Liver (tissue), 8 donors: ENCODE measurements at regions not wholly inside any gene's neighbourhood (a gene's known extent, or its start where the extent isn't known, plus 50 kb on each side); places are given as distances from the start of the nearest gene placed in this dataset.

ENCODE experiments used
- DNase-seq: peaks from one replicate; pipeline ENCODE4 v3.0.0-alpha.2; 2017; ENCODE audit warnings: low spot score
- H3K27ac ChIP-seq, 2 donors: one replicate each; pipeline ENCODE4 v1.7.0; 2013; ENCODE audit warnings: inconsistent platforms in 2 of 2, low read length in 2 of 2, control low read depth in 1 of 2, low read depth in 1 of 2, mild to moderate bottlenecking in 1 of 2
- H3K27me3 ChIP-seq, 4 donors: one replicate each; pipeline versions ENCODE4 v1.6.1 to v1.7.0; 2013; ENCODE audit warnings: low read length in 3 of 4, inconsistent platforms in 1 of 4, mild to moderate bottlenecking in 1 of 4, moderate library complexity in 1 of 4; ENCODE audit not compliant: control insufficient read depth in 4 of 4, insufficient read depth in 4 of 4
- H3K36me3 ChIP-seq, 4 donors: one replicate each; pipeline versions ENCODE4 v1.6.1 to v1.7.0; 2013; ENCODE audit warnings: low read length in 3 of 4, mild to moderate bottlenecking in 3 of 4, low read depth in 1 of 4, moderate library complexity in 1 of 4; ENCODE audit not compliant: control insufficient read depth in 4 of 4, insufficient read depth in 3 of 4
- H3K4me1 ChIP-seq, 4 donors: one replicate each; pipeline versions ENCODE4 v1.6.1 to v1.7.0; 2013; ENCODE audit warnings: low read length in 3 of 4, mild to moderate bottlenecking in 3 of 4, moderate library complexity in 1 of 4; ENCODE audit not compliant: control insufficient read depth in 4 of 4, insufficient read depth in 4 of 4
- H3K4me3 ChIP-seq, 3 donors: one replicate each; pipeline versions ENCODE4 v1.6.1 to v1.7.0; 2013; ENCODE audit warnings: low read length in 3 of 3, control low read depth in 1 of 3, low read depth in 1 of 3, mild to moderate bottlenecking in 1 of 3
- H3K9ac ChIP-seq, 2 donors: one replicate each; pipeline ENCODE4 v1.7.0; 2013; ENCODE audit warnings: low read length in 2 of 2, mild to moderate bottlenecking in 2 of 2, moderate library complexity in 2 of 2, control low read depth in 1 of 2, low read depth in 1 of 2
- H3K9me3 ChIP-seq, 4 donors: one replicate each; pipeline versions ENCODE4 v1.6.1 to v1.7.0; 2013; ENCODE audit warnings: low read length in 3 of 4; ENCODE audit not compliant: control insufficient read depth in 4 of 4
- CTCF ChIP-seq: fragments of 150-350 bp; IDR thresholded peaks from 2 replicates; pipeline ENCODE4 v1.5.1; 2017; ENCODE audit warnings: improper control_type of control experiment, low read depth, low read length; ENCODE audit not compliant: missing input control
- EGR1 ChIP-seq, 2 donors: IDR thresholded peaks; 2 replicates each; pipeline ENCODE4 v1.6.1; 2016 to 2018; ENCODE audit warnings: antibody characterized with exemption in 2 of 2, low read depth in 2 of 2
- FOXA1 ChIP-seq: IDR thresholded peaks from 2 replicates; pipeline ENCODE4 v1.6.1; 2016; ENCODE audit warnings: antibody characterized with exemption
- FOXA2 ChIP-seq: IDR thresholded peaks from 2 replicates; pipeline ENCODE4 v1.6.1; 2016; ENCODE audit warnings: antibody characterized with exemption
- GABPA ChIP-seq, 2 donors: IDR thresholded peaks in 1 of 2; conservative IDR thresholded peaks in 1 of 2; 2 replicates each; pipeline ENCODE4 v1.6.1; 2016; ENCODE audit warnings: antibody characterized with exemption in 2 of 2, mild to moderate bottlenecking in 1 of 2, moderate library complexity in 1 of 2
- HNF4A ChIP-seq, 2 donors: conservative IDR thresholded peaks; 2 replicates each; pipeline ENCODE4 v1.6.1; 2016; ENCODE audit warnings: antibody characterized with exemption in 2 of 2, mild to moderate bottlenecking in 2 of 2
- HNF4G ChIP-seq: IDR thresholded peaks from 2 replicates; pipeline ENCODE4 v1.6.1; 2016; ENCODE audit warnings: antibody characterized with exemption
- JUND ChIP-seq, 2 donors: IDR thresholded peaks; 2 replicates each; pipeline ENCODE4 v1.6.1; 2016; ENCODE audit warnings: antibody characterized with exemption in 2 of 2
- REST ChIP-seq: IDR thresholded peaks from 2 replicates; pipeline ENCODE4 v1.6.1; 2016; ENCODE audit warnings: antibody characterized with exemption, mild to moderate bottlenecking
- RXRA ChIP-seq, 2 donors: IDR thresholded peaks; 2 replicates each; pipeline ENCODE4 v1.6.1; 2017 to 2018; ENCODE audit warnings: antibody characterized with exemption in 2 of 2, mild to moderate bottlenecking in 1 of 2
- SP1 ChIP-seq: IDR thresholded peaks from 2 replicates; pipeline ENCODE4 v1.6.1; 2018; ENCODE audit warnings: antibody characterized with exemption, mild to moderate bottlenecking
- TAF1 ChIP-seq: conservative IDR thresholded peaks from 2 replicates; pipeline ENCODE4 v1.6.1; 2016; ENCODE audit warnings: antibody characterized with exemption, mild to moderate bottlenecking
- YY1 ChIP-seq: IDR thresholded peaks from 2 replicates; pipeline ENCODE4 v1.6.1; 2016; ENCODE audit warnings: antibody characterized with exemption, mild to moderate bottlenecking
- WGBS: extraction: QIAGEN DNeasy Blood & Tissue Kit; methylation state at CpG from one replicate; pipeline ENCODE4 v1.1.7; 2013; 5-methylcytosine and 5-hydroxymethylcytosine counted together
- TF ChIP-seq, protein P1 (sequence below): IDR thresholded peaks from 2 replicates; pipeline ENCODE4 v1.6.1; 2016; ENCODE audit warnings: antibody characterized with exemption
- TF ChIP-seq, protein P2 (sequence below): IDR thresholded peaks from 2 replicates; pipeline ENCODE4 v1.6.1; 2016; ENCODE audit warnings: antibody characterized with exemption
- TF ChIP-seq, protein P3 (sequence below): IDR thresholded peaks from 2 replicates; pipeline ENCODE4 v1.6.1; 2016; ENCODE audit warnings: antibody characterized with exemption
- donor health status: healthy.
- donor health status: healthy.
- donor health status: healthy.
- donor health status: healthy.
- donor health status: healthy.

DNA sequence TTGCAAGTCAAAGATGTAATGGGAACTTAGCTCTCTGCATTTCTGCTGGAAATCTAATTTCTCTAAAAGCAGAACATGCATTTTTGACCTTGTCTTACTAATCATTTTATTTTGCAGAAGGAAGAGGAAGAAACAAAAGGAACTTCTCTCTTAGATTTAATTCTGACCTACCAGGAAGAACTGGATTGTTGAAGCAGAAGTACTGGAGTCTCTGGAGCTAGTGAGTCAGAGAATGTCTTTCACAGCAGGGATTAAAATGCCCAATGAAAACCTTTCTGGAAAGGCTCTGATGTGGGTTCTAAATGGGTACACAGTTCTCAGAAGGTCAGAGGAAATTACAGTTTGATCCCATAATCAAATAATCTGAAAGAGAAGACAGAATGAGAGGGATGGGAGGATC lies 70.8 kb upstream of the GNG2 start (continued):
- no peak for TF ChIP-seq TAF1
- TF ChIP-seq, protein P1, sequence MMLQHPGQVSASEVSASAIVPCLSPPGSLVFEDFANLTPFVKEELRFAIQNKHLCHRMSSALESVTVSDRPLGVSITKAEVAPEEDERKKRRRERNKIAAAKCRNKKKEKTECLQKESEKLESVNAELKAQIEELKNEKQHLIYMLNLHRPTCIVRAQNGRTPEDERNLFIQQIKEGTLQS, result no peak

DNA sequence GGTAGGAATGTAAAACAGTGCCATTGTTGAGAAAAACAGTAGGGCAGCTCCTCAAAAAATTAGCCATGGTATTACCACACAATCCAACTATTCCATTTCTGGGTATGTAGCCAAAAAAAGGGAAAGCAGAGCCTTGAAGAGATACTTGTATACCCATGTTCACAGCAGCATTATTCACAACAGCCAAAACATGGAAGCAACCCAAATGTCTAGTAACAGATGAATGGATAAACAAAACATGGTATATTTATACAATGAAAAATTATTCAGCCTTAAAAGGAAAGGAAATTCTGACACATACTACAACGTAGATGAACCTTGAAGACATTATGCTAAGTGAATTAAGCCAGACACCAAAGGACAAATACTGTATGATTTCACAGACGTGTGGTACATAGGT lies 67.6 kb upstream of the GNG2 start:
- WGBS, result 56% methylated on average over 2 of the region's 2 CpGs
- no peaks in the 10 kb centered on the region for H3K36me3 ChIP-seq

More for the DNA sequence above, 67.6 kb upstream of the GNG2 start:
- DNase-seq, result no peak
- no peaks in the 10 kb centered on the region for H3K4me1 ChIP-seq
- no peak overlapping the region for H3K27ac ChIP-seq
- H3K4me3 ChIP-seq, result no peak overlapping the region
- H3K9me3 ChIP-seq, result no peaks in the 10 kb centered on the region
- no peak overlapping the region for H3K9ac ChIP-seq
- no peaks in the 10 kb centered on the region for H3K27me3 ChIP-seq
- TF ChIP-seq YY1 (no peak), JUND (IDR thresholded peaks at IDR 0.05) (no peak), EGR1 (IDR thresholded peaks at IDR 0.05; ENCODE audit: low read depth in 2 of 2) (no peak), FOXA2 (no peak), REST (no peak), CTCF (no peak), TAF1 (no peak), GABPA (IDR thresholded peaks at IDR 0.05 in 1 of 2, conservative IDR thresholded peaks at IDR 0.05 in 1 of 2) (no peak), FOXA1 (no peak), HNF4G (no peak), RXRA (IDR thresholded peaks at IDR 0.05) (no peak), HNF4A (conservative IDR thresholded peaks at IDR 0.05) (no peak), SP1 (no peak)
- TF ChIP-seq, protein P2, sequence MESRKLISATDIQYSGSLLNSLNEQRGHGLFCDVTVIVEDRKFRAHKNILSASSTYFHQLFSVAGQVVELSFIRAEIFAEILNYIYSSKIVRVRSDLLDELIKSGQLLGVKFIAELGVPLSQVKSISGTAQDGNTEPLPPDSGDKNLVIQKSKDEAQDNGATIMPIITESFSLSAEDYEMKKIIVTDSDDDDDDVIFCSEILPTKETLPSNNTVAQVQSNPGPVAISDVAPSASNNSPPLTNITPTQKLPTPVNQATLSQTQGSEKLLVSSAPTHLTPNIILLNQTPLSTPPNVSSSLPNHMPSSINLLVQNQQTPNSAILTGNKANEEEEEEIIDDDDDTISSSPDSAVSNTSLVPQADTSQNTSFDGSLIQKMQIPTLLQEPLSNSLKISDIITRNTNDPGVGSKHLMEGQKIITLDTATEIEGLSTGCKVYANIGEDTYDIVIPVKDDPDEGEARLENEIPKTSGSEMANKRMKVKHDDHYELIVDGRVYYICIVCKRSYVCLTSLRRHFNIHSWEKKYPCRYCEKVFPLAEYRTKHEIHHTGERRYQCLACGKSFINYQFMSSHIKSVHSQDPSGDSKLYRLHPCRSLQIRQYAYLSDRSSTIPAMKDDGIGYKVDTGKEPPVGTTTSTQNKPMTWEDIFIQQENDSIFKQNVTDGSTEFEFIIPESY, result no peak
- TF ChIP-seq, protein P3, sequence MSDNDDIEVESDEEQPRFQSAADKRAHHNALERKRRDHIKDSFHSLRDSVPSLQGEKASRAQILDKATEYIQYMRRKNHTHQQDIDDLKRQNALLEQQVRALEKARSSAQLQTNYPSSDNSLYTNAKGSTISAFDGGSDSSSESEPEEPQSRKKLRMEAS, result no peak
- TF ChIP-seq, protein P1, result no peak
